Daoy (cell line): ENCODE measurements at regions not wholly inside any gene's neighbourhood (a gene's known extent, or its start where the extent isn't known, plus 50 kb on each side); places are given as distances from the start of the nearest gene placed in this dataset.
"Not testable (repeated sequence)": the region's sequence is repeated elsewhere in the genome, so short reads cannot be mapped to it uniquely, and the experiment has no call there.

Experiments
- DNase-seq: peaks from one replicate; pipeline ENCODE4 v3.0.0-alpha.2; 2015; ENCODE audit warnings: low read depth

- not testable (repeated sequence) for DNase-seq
These were observed 735.3 kb upstream of the TPTE start for GRCh38 chr21:9786092-9786491.

- DNase-seq: not testable (repeated sequence)
These were observed 733.1 kb upstream of the TPTE start for GRCh38 chr21:9788281-9788680.

GRCh38 chr21:9790354-9790753 lies 731.0 kb upstream of the TPTE start:
- DNase-seq: not testable (repeated sequence)

- not testable (repeated sequence) for DNase-seq
These were observed 729.9 kb upstream of the TPTE start for GRCh38 chr21:9791453-9791852.

GRCh38 chr21:9795291-9795690 lies 726.1 kb upstream of the TPTE start:
- DNase-seq: not testable (repeated sequence)

GRCh38 chr21:9796293-9796692 lies 725.1 kb upstream of the TPTE start:
- not testable (repeated sequence) for DNase-seq

- DNase-seq: not testable (repeated sequence)
These were observed 713.7 kb upstream of the TPTE start for GRCh38 chr21:9807675-9808074.

- not testable (repeated sequence) for DNase-seq
These were observed 710.0 kb upstream of the TPTE start for GRCh38 chr21:9811223-9812004.

- DNase-seq: peak; percentile 35
These were observed 708.9 kb upstream of the TPTE start for GRCh38 chr21:9812507-9812906.

GRCh38 chr21:9813894-9814814 lies 707.2 kb upstream of the TPTE start:
- not testable (repeated sequence) for DNase-seq

GRCh38 chr21:9815181-9815789 lies 706.1 kb upstream of the TPTE start:
- not testable (repeated sequence) for DNase-seq

- not testable (repeated sequence) for DNase-seq
These were observed 704.5 kb upstream of the TPTE start for GRCh38 chr21:9816734-9817334.

- not testable (repeated sequence) for DNase-seq
These were observed 703.4 kb upstream of the TPTE start for GRCh38 chr21:9817841-9818441.

GRCh38 chr21:9819549-9820192 lies 701.7 kb upstream of the TPTE start:
- not testable (repeated sequence) for DNase-seq

GRCh38 chr21:9820579-9820978 lies 700.8 kb upstream of the TPTE start:
- not testable (repeated sequence) for DNase-seq

GRCh38 chr21:9821472-9821871 lies 699.9 kb upstream of the TPTE start:
- DNase-seq: not testable (repeated sequence)

- DNase-seq: not testable (repeated sequence)
These were observed 699.1 kb upstream of the TPTE start for GRCh38 chr21:9822093-9822820.

- peak; percentile 9 for DNase-seq
These were observed 697.9 kb upstream of the TPTE start for GRCh38 chr21:9823197-9824157.

- not testable (repeated sequence) for DNase-seq
These were observed 690.6 kb upstream of the TPTE start for GRCh38 chr21:9830801-9831200.
